ENCODE measurements at regions not wholly inside any gene's neighbourhood (a gene's known extent, or its start where the extent isn't known, plus 50 kb on each side); places are given as distances from the start of the nearest gene placed in this dataset.

DNA sequence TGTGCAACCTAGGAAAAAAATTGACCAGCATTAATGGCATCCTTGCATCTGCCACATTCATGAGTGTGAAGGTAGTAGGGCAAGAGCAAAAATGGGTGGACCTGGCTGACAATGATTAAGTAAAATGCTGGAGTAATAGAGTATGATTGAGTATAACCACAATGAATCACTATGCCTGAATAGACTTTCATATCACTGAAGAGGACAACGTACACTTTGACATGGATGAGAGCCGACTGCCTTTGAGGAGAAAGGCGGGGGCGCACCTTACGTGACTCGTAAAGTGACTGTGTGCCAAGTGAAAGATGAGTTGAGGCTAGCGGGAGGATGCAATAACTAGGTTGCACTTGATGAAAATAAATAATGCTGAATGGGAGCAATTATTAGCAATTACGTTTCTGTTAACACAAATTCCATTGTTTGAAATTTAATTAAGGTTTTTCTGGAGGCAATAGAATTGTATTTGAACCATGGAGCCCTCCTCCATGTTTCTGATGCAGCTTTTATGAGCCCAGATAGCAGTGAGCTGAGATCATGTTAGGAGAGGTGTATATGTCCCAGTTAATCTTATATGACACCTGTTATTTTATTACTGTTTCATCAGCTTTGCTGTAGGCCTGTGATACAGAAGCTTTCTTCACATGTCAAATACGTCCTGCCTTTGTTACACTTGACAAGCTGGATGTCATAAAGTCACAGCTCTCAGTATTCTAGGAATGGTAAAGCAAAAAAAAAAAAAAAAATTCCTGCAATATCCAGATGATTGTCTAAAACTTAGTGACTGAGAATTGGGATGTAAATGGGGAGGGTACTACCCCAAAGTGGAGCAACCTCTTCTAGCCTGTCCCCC, 596.5 kb downstream of the NXPH1 start:
- ChIA-PET POLR2A (ENCODE audit: low non-redundant PET) (no interaction called here), CTCF (no interaction called here)
- TF ChIP-seq, protein P1, sequence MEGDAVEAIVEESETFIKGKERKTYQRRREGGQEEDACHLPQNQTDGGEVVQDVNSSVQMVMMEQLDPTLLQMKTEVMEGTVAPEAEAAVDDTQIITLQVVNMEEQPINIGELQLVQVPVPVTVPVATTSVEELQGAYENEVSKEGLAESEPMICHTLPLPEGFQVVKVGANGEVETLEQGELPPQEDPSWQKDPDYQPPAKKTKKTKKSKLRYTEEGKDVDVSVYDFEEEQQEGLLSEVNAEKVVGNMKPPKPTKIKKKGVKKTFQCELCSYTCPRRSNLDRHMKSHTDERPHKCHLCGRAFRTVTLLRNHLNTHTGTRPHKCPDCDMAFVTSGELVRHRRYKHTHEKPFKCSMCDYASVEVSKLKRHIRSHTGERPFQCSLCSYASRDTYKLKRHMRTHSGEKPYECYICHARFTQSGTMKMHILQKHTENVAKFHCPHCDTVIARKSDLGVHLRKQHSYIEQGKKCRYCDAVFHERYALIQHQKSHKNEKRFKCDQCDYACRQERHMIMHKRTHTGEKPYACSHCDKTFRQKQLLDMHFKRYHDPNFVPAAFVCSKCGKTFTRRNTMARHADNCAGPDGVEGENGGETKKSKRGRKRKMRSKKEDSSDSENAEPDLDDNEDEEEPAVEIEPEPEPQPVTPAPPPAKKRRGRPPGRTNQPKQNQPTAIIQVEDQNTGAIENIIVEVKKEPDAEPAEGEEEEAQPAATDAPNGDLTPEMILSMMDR (conservative IDR thresholded peaks at IDR 0.05; ENCODE audit: low read depth, low read length), result no peak
- TF ChIP-seq EZH2 (IDR thresholded peaks at IDR 0.05; ENCODE audit: borderline replicate concordance, low read depth, low read length, poor library complexity, severe bottlenecking), result no peak
- H3K4me3 ChIP-seq (ENCODE audit: low read depth, low read length, poor library complexity, severe bottlenecking), result no peak overlapping the region
- DNase-seq (ENCODE audit: low spot score), result no peak
- H3K4me1 ChIP-seq (ENCODE audit: insufficient read depth, low read length, poor library complexity, severe bottlenecking), result no peaks in the 10 kb centered on the region
- peaks cover 37% of the 10 kb centered on the region for H3K27me3 ChIP-seq (replicated peaks; ENCODE audit: insufficient read depth, low read depth, low read length, poor library complexity)
- no TSS peak for BruUV-seq (replicated peaks)
- H3K9me3 ChIP-seq (ENCODE audit: low read depth, low read length, poor library complexity, severe bottlenecking), result no peaks in the 10 kb centered on the region
- H3K36me3 ChIP-seq (ENCODE audit: insufficient read depth, low read length, poor library complexity, severe bottlenecking), result no peaks in the 10 kb centered on the region
- intact Hi-C loops (cut with micrococcal nuclease; ENCODE audit: unreplicated experiment), result no loop called here
- H3K27ac ChIP-seq (ENCODE audit: low read depth, low read length, poor library complexity, severe bottlenecking), result no peak overlapping the region

DNA sequence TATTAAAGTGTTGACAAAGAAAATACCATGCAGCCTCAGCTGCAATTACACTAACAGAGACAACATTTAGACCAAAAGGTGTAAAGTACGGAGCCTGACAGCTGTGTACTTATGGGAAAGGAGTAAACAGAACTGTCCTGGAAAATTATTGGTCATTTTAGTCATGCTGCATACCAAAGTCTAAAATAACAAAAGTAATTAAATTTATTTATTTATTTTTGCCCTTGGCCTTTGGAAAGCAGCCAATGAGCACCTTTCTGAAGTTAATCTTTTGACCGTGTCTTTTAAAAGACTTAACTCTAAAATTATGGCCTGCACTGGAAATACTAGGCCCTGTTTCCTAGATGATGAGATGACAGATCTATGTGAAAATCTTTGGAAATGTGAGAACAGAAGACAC, 597.6 kb downstream of the NXPH1 start:
- BruUV-seq (replicated peaks), result no TSS peak
- CTCF ChIA-PET, result no interaction called here

DNA sequence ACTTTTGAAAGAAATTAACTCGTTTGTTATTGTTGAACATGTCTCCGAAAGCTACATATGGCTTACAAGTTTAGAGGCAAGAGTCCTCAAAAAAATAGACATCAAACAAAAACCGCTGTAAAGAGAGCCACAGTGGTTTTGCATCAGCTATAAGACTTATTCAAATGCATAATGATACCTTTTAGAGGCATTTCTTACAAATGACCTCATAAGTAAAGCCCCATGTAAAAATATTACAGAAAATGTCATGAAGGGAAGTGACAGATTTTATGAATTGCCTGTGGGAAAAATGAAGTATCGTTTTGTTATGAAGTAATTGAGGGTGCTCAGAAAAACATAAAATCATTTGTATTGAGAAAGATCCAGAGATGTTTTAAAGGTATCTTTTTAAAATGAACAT, 598.0 kb downstream of the NXPH1 start:
- no peak for DNase-seq (ENCODE audit: low spot score)
- ChIA-PET CTCF (no interaction called here), POLR2A (ENCODE audit: low non-redundant PET) (no interaction called here)
- BruUV-seq (replicated peaks), result no TSS peak
- Histone ChIP-seq H3K36me3 (ENCODE audit: insufficient read depth, low read length, poor library complexity, severe bottlenecking) (no peaks in the 10 kb centered on the region), H3K27ac (ENCODE audit: low read depth, low read length, poor library complexity, severe bottlenecking) (no peak overlapping the region), H3K27me3 (replicated peaks; ENCODE audit: insufficient read depth, low read depth, low read length, poor library complexity) (peaks cover 43% of the 10 kb centered on the region), H3K9me3 (ENCODE audit: low read depth, low read length, poor library complexity, severe bottlenecking) (no peaks in the 10 kb centered on the region), H3K4me3 (ENCODE audit: low read depth, low read length, poor library complexity, severe bottlenecking) (no peak overlapping the region), H3K4me1 (ENCODE audit: insufficient read depth, low read length, poor library complexity, severe bottlenecking) (no peaks in the 10 kb centered on the region)
- no peak for TF ChIP-seq EZH2 (IDR thresholded peaks at IDR 0.05; ENCODE audit: borderline replicate concordance, low read depth, low read length, poor library complexity, severe bottlenecking)
- intact Hi-C loops (cut with micrococcal nuclease; ENCODE audit: unreplicated experiment), result no loop called here

More for the DNA sequence above, 597.6 kb downstream of the NXPH1 start:
- Histone ChIP-seq H3K36me3 (ENCODE audit: insufficient read depth, low read length, poor library complexity, severe bottlenecking) (no peaks in the 10 kb centered on the region), H3K9me3 (ENCODE audit: low read depth, low read length, poor library complexity, severe bottlenecking) (no peaks in the 10 kb centered on the region), H3K27ac (ENCODE audit: low read depth, low read length, poor library complexity, severe bottlenecking) (no peak overlapping the region), H3K27me3 (replicated peaks; ENCODE audit: insufficient read depth, low read depth, low read length, poor library complexity) (peaks cover 40% of the 10 kb centered on the region), H3K4me3 (ENCODE audit: low read depth, low read length, poor library complexity, severe bottlenecking) (no peak overlapping the region), H3K4me1 (ENCODE audit: insufficient read depth, low read length, poor library complexity, severe bottlenecking) (no peaks in the 10 kb centered on the region)
- DNase-seq (ENCODE audit: low spot score), result no peak
- intact Hi-C loops (cut with micrococcal nuclease; ENCODE audit: unreplicated experiment), result no loop called here
- TF ChIP-seq, protein P1 (conservative IDR thresholded peaks at IDR 0.05; ENCODE audit: low read depth, low read length), result no peak
- no peak for TF ChIP-seq EZH2 (IDR thresholded peaks at IDR 0.05; ENCODE audit: borderline replicate concordance, low read depth, low read length, poor library complexity, severe bottlenecking)
- POLR2A ChIA-PET (ENCODE audit: low non-redundant PET), result no interaction called here

DNA sequence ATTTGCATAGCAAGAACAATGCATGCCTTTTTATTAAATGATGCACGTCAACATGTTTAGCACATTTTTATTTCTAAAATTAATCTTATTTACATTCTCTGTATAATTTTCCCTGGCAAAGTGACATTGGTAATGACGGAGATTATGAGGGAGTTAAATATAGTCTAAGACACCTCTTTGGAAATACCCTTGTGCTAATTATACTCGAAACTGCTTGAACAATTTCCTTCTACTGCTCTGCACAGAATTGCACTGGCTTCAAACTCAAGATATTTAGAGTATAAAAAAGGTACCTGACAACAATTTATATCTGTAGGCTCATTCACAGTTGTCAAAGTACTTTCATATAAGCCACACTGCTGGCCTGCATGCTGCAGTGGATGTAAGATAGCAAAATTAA, 602.7 kb downstream of the NXPH1 start:
- CTCF ChIA-PET, result no interaction called here
- Histone ChIP-seq H3K4me1 (ENCODE audit: insufficient read depth, low read length, poor library complexity, severe bottlenecking) (no peaks in the 10 kb centered on the region), H3K4me3 (ENCODE audit: low read depth, low read length, poor library complexity, severe bottlenecking) (no peak overlapping the region), H3K27ac (ENCODE audit: low read depth, low read length, poor library complexity, severe bottlenecking) (no peak overlapping the region), H3K36me3 (ENCODE audit: insufficient read depth, low read length, poor library complexity, severe bottlenecking) (no peaks in the 10 kb centered on the region), H3K9me3 (ENCODE audit: low read depth, low read length, poor library complexity, severe bottlenecking) (no peaks in the 10 kb centered on the region), H3K27me3 (replicated peaks; ENCODE audit: insufficient read depth, low read depth, low read length, poor library complexity) (peaks cover 37% of the 10 kb centered on the region)
- no TSS peak for BruUV-seq (replicated peaks)
- POLR2A ChIA-PET (ENCODE audit: low non-redundant PET), result no interaction called here
- DNase-seq (ENCODE audit: low spot score), result no peak
- intact Hi-C loops (cut with micrococcal nuclease; ENCODE audit: unreplicated experiment), result no loop called here
- no peak for TF ChIP-seq EZH2 (IDR thresholded peaks at IDR 0.05; ENCODE audit: borderline replicate concordance, low read depth, low read length, poor library complexity, severe bottlenecking)
- TF ChIP-seq, protein P1 (conservative IDR thresholded peaks at IDR 0.05; ENCODE audit: low read depth, low read length), result no peak
